Islet of Langerhans (tissue), 1 donor: ENCODE measurements at regions not wholly inside any gene's neighbourhood (a gene's known extent, or its start where the extent isn't known, plus 50 kb on each side); places are given as distances from the start of the nearest gene placed in this dataset.

Source experiments
- FAIRE-seq: peaks from one replicate; lab custom pipeline; 2011; peaks lifted over from hg19 to GRCh38; lab: Jason Lieb, UNC

DNA sequence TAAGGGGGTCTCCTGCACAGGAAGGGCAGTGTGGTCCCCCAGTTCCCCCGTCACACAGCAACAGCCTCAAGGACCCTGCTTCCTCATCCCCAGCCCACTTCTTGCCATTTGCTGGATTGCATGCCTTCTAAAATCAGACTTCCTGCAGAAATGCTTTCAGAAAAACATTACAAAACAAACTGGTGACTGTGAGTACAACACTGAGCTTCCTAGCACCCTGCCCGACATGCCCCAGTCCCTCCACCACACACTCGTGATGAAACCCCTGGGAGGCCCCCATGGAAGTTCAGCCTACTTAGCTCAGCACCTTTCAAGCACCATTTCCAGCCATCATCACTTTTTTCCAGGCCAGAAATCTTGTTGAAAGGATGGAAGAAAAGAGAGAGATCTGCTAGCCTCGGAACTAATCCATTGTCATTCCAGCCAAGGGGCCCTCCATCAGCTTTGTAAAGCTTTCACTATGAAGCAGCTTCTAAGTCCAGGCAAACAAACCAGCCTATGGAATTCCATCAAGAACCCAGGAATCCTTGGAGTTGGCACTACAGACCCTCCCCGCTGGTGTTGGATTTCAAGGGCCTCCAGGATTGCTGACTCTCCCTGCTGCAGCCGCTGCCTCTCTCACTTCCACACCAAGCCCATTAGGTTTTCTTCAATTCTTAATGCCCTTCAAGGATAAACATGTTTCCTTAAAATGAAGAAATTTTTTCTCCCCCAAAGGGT lies 114.6 kb downstream of the C5orf15 start:
- FAIRE-seq = no peak

DNA sequence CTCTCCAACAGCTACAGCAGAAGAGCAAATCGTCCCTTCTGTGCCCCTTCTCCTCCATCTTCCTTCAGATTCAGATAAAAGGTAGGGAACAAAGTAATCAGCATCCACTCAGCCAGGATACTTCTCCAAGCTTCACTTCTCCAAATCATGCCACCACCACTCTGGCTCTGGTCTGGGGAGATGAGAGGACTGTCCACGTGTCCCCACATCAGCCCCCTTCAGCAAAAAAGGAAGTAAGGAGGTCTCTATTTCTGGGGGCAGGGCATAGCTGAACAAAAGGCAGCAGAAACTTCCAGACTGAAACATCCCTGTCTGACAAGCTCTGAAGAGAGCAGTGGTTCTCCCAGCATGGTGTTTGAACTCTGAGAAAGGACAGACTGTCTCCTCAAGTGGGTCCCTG lies 116.9 kb downstream of the C5orf15 start:
- FAIRE-seq = no peak

DNA sequence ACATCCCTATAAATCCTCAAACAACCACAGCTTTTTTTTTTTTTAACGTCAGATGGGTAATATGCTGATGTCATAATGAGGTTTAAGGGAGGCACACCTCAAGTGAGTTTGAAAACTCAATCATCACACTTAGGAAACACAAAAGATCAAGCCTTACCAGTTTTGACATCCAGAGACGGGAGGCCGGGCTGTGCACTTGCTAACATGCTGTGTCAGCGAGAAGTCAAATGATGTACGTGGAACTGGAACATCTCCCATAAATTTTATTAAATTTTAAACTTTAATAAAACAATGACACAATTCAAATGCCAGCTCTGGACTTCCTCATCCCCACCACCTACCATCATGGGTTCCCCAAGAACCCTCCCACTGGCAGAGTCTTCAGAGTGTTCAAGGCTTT lies 117.6 kb downstream of the C5orf15 start:
- no peak for FAIRE-seq

DNA sequence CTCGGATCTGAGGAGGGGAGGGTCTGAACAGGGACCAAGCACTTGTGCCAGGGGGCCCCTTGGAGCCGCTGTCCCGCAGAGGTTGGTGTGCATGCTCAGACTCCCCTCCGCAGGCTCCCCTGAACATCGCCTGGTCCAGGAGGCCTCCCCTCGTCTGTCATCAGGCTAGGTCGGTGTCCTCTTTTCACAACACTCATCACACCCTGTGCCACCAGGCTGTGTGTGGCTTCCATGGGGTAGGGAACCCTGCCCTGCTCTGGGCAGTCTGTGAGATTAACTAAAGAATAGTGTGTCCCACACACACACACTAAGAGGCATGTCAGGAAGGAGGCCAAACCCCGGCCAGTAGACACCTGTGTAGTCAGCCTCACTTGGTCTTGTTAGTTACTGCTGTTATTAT lies 119.3 kb downstream of the C5orf15 start:
- FAIRE-seq = no peak

DNA sequence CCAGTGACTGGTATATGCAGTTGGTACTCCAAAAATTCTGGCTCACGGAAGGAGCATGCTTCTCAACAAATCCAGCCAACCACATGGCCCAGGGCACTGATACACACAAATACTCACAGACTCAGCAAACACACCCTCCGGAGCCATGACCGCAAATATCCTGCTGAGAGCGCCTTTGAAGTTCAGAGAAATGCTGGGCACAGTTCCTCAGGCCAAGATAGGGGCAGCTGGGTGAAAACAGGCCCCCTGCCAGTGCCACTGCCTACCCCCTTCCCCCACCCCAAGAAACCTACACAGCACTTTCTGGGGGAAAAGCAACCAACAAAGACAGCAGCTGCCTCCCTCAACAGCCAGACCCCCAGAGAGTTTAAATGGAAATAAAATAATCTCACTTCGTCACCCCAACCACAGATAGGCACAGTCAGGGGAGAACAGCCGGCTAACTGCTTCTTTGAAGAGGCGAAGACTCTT lies 120.0 kb downstream of the C5orf15 start:
- no peak for FAIRE-seq

DNA sequence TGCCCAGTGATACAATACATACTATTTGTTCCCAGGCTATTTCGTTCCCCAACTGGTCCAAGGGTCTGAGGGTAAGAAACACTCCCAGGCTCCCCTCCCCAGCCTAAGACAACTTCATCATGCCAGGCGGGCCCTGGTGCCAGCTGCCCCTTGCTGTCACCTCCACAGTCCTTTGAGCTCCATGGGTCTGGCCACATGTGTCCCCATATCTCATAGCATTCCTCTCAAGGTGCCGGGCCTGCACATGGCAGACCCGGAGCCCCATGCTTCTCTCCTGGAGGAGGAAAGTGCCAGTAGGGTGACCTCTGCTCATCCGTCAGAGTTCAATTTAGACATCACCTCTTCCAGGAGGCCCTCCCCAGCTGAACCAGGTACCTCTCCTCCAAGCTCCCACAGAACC lies 120.5 kb downstream of the C5orf15 start:
- no peak for FAIRE-seq

DNA sequence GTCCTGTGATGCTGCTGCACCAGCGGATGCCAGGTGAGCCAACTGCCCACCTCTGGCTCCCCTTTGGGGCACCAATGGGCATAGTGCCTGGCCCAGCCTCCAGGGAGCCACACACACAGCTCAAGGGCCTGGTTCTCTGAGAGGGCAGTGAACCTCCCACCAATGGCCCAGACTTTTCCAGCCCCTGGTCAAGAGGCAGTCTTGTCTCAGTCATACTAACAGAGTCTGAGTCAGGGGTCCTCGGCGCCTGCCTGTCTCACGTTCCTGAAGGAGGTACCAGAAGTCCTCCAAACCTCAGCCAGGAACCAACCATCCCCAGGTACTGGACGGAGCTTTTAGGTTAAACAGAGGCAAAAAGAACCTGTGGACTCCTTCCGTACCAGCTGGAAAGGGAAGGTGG lies 121.1 kb downstream of the C5orf15 start:
- FAIRE-seq = no peak

DNA sequence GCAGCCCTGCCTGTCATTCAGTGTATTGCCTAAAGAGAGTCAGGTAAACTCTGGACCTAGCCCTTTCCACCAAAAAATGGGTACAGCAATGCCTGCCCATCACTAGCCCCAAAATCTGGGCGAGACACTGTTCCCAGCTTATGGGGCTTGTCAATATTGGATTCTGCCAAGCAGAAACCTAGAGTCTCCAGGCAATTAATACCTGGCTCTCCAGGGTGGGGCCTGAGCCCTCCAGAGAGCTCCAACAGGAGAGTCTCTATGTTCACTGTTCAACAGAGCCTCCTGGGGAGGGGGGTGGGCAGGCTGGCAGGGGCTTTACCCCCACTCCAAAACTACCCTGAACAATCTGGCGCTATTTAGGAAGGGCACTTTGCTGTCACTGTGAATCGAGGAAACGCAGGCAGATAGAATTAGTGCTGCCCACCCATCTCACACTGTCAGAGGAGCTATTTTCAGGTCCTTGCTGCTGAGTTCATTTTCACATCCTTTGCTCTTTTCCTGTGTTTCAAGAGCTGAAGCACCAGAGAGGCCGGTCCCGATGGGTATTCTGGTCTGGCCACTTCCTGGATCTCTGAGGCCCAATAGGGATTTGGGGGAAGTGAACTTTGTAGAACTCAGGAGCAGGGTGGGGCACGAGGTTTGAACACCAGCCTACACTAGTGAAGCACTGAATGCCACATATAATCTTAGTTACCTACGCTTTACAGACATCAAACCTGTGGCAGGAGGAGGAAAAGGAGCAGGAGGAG lies 121.8 kb downstream of the C5orf15 start:
- FAIRE-seq = no peak

DNA sequence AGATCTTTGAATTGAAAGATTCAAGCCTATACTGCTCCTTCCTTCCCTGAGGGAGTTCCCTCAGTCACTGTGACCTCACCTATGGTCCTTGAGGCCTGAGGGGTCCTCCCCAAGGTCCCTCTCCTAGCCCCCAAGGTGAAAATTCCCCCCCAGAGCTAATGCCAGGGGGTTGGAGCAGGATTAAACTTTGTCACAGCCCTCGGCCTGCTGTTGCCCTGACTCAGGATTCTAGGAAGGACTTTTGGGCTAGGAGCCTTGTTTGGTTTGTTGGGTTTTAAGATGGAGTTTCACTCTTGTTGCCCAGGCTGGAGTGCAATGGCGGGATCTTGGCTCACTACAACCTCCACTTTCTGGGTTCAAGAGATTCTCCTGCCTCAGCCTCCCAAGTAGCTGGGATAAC lies 123.2 kb downstream of the C5orf15 start:
- FAIRE-seq = no peak

DNA sequence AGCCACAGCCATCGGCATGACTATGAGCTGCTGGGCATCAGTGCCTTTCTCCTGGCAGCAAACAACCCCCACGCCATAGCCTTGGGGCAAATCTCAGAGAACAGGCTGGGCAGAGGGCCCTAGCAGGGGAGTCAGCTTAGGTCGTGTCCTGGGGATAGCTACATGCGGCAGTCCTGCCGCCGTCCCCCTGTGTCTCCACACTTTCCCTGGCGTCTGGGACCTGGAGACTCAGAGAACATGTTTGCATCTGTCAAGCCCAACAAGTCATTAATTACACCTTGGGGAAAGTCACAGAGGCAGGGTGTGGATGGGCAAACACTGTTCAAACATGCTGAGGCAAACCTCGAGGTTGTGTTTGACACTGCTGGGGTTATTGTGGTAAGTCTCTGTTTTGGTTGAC lies 123.6 kb downstream of the C5orf15 start:
- FAIRE-seq = no peak

DNA sequence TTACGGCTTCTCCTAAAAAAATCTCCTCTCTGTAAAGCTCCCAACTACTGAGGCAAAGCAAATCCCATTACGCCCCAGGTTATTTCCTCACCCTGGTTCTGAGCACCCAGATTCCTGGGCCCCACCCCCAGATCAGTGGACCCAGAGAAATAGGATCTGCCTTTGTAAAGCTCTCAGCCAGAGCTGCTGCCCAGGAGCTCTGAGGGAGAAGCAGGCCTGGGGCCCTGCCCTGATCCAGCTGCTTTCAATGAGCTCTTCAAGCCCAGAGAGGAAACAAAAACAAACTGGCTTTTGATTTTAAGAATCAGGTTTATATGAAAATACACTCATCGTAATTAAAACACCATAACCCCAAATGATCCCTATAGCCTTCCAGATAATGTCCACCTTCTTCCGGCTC lies 124.5 kb downstream of the C5orf15 start:
- FAIRE-seq = no peak

DNA sequence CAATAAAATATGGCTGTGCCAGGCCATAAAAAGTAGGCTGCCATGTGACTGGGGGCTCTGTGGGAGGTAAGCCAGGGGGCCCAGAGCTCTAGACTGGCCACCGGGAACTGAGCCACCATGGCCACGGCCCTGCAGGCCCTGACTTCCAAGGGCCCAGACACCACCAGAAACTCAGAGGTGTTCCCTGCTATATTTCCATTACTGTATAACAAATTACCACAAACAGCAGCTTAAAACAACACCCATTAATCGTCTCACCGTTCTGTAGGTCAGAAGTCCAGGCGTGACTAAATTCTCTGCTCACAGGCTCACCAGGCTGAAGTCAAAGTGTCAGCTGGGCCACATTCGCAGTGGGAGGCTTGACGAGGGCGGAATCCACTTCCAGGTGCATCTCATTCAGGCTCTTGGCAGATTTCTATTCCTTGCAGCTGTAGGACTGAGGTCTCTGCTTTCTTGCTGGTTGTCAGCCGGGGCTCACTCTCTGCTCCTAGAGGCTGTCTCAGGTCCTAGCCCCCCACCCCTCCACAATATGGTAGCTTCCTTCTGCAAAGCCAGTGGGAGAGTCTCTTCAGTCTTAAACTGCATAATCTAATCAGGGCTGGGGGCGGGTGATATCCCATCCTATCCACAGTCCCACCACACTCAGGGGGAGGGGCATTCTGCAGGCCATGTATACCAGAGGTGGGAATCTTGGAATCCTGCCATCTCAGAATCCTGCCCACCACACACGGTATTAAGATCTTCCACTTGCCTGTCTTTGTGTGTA lies 125.4 kb downstream of the C5orf15 start:
- no peak for FAIRE-seq

DNA sequence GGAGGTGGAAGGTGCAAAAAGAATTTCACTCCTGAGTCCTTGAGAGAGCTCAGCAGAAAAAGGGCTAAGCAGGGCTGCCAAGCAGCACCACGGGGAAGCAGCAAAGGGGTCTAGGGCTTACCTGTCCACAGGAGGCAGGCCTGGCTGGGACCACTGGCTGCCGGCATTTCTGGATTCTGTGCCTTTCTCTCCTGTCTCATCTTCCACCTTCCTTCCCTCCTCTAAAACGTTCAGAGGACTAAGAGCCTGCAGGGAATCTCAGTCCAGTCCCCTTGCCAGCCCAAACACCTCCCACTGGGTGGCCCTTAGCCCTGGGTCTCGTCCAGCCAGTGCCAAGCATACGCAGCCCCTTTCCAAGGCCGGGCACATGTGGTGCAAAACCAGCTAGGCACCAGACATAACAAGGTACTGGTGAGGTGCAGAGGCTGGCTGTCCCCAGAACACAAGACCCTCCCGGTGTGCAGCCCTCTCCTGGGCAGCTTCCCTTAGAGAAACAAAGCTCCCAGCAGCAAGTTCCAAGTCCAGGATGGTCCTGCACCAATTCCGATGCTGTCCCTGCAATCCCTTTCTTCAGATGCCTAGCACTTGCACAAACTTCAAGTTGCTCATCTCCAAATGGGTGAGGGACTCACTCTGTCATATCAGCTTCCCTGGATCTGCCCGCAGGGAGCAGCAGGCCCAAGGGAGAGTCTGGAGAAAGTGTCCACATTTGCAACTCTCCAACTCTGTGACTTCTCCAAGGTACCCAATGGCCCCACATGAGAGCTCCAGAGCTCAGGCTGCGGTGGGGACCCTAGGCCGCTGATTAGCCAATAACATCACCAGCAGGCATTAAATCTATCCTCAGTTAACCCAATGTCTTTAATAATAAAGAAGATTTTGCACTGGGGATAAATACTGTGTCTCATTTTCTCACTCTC lies 126.3 kb downstream of the C5orf15 start:
- no peak for FAIRE-seq

DNA sequence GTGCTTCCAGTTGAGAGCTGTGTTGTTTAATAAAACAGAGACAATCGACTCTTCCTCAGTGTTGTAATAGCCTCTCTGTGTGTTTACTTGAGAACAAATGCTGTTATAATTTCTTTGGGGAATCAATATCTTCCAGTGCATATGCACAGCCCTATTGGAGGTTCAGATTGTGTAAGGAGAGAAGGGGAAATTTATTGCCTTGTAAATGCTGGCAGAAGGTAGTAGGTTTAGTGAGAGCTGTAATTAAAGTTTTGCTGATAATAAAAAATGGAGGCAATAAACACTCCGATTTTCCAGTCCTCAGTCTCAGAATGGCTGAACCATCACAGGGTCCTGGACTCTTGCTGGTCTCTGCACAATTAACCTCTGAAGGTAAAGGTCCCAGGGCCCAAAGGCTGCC lies 128.3 kb downstream of the C5orf15 start:
- FAIRE-seq = peak; percentile 47

DNA sequence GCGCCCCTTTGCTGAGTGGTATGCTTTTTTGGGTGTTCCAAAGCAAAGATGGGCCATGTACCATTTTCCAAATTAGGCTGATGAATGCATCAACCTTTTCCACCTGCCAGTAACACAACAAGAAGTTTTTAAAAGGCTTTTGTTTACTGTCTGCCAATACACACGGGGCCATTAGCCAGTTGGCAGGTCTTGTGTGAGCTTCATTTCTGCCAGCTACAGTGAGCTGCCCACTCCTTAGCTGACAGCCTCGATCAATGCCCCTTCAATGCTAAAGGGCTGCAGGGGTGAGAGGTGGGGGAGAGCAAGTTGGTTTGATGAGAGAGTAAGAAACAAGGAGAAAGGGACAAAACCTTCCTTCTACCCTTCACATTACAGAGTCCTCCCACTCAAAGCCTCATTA lies 128.7 kb downstream of the C5orf15 start:
- no peak for FAIRE-seq

DNA sequence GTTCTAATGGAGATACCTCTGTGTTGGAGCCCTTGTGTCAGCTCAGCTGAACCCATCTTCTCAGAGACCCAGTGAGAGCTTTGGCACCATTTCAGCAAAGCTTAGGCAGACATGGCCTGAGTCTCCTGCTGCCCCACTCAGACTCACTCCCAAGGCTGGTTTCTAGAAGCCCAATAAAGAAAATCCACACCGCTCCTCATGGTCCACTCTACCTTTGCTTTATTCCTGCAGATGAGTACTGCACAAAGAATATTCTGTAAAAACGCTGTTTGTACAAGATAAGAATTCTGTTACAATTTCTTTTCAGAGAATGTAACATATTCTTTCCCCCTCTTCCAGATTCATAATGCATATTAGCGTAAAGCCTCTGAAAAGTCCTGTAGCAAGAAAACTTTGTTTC lies 129.3 kb downstream of the C5orf15 start:
- no peak for FAIRE-seq

DNA sequence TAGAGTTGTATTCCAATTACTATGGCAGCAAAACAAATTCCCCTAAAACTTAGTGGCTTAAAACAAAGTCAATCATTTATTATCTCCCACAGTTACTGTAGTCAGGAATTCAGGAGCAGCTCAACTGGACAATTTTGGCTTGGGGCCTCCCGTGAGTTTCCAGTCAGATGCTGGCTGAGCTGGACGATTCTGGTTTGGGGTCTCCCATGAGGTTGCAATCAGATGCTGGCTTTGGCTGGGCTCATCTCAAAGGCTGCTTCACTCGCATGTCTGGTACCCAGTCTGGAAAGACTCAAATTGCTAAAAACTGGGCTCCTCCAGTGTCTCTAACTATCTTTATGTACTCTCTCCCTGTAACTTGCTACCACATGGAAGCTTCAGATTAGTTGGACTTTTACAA lies 130.1 kb downstream of the C5orf15 start:
- no peak for FAIRE-seq

DNA sequence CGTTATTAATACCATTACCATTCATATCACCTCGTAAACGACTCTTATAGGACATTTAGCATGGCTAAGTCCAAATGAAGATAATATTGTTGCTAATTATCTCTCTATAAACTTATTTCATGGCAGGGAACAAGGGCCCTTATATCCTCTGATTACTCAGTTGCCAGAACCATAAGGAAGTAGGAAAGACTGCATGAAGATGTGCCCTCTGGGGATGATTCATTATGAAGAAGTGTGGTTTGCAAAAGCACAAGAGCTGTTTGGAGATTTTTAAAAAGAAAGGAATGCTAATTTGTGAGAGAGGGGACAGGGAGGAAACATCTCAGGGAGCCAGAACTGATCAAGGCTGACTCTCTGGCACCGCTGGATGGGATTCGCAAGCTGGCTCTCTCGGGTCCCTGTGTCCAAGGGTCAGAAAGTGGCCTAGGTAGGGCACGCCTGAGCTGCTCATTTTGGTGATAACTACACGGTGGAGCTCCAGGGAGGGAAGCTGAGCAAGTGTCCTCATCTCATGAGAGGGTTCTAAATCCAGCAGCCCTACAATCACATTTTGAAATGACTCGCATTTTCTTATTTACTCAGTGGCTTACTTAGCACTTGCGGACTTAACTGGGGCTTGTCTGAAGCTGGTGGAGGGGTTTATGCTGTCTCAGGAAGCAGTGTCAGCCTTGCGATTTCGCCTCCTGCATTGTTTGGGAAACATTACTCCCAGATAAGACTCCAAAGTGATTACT lies 136.8 kb downstream of the C5orf15 start:
- FAIRE-seq = no peak

DNA sequence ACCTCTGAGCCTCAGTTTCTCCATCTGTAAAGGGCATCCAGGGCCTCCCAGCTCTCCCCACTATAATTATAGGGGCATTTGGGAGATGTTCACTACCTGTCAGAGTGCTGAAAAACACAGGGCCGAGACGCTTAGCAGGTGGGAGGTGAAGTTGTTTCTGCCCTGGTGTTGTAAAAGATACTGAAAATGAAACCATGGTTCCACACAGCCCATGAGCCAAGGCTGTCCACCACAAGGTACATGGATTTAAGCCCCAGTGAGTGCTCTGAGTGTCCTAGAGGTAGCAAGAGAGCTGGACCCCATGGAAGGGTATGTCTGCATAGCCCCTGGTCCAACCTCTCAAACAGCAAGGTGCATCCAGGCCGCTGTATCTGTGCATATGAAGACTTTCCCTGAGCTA lies 137.5 kb downstream of the C5orf15 start:
- FAIRE-seq = no peak

DNA sequence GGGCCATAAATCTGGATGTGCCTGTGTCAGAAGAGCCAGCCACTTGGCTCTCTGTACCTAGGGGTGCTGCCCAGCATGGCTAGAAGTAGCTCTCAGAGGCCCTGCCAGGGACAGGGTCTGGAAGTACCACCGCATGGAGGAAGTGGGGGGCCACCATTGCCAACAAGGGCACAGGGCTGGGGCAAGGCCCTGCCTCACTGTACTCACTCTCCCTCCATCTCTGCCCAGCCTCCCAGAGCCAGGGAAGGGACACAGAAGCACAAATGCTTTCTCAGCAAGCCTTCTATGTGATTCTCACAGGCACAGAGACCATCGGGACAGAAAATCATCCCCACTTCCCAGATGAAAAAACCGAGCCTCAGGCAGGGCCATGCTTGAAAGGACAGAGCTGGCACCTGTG lies 138.1 kb downstream of the C5orf15 start:
- FAIRE-seq = no peak

DNA sequence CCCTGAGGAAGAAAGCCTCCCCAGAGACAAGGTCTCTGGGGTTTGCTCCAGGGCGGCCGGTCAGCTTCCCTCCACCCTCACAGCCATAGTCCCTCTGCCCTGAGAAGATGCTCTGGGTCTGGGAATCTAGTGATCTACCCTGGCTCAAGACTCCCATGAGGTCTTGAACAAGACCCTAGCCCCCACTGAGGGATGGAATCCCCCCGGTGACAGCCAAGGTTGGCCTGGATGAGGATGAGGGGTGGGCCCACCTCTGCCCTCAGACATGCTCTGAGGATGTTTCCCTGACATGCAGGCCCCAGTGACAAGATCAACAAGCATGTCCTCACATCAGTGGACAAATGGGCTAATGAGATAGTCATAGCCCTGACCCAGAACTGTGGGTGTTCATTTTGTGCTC lies 138.6 kb downstream of the C5orf15 start:
- no peak for FAIRE-seq
